ENCODE measurements at regions not wholly inside any gene's neighbourhood (a gene's known extent, or its start where the extent isn't known, plus 50 kb on each side); places are given as distances from the start of the nearest gene placed in this dataset.

DNA sequence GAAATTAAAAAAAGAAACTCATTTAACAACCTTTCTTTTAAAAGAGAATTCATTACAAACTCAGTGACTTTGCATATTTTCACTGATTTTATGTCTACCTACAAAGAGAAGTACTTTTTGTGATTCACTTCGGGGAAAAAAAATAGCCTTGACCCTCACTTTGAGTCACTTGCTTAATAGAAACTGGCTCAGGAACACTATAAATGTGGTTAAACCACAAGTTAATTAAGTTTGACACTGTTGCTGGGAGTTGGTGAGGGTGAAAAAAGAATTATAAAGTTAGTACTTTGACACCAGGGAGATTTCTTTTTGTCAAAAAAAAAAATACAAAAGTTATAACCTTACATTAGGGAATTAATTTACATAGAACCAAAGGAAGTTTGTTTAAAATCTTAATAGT lies 810.9 kb downstream of the NR2F2 start:
- Histone ChIP-seq H3K4me1 (ENCODE audit: insufficient read depth) (no peaks in the 10 kb centered on the region), H3K9ac (no peak overlapping the region), H3K4me2 (ENCODE audit: unreplicated experiment) (no peak overlapping the region), H3K27ac (no peak overlapping the region), H3K36me3 (ENCODE audit: low read depth) (no peaks in the 10 kb centered on the region), H3K9me2 (ENCODE audit: insufficient read depth) (no peaks in the 10 kb centered on the region), H4K20me1 (ENCODE audit: insufficient read depth) (no peaks in the 10 kb centered on the region), H3F3A (ENCODE audit: insufficient read depth) (no peaks in the 10 kb centered on the region), H3K9me3 (ENCODE audit: low read depth) (no peaks in the 10 kb centered on the region), H3K4me3 (no peak overlapping the region), H2AFZ (no peak overlapping the region), H3K79me2 (ENCODE audit: insufficient read depth) (no peaks in the 10 kb centered on the region), H3K27me3 (replicated peaks; ENCODE audit: insufficient read depth) (no peaks in the 10 kb centered on the region)
- in situ Hi-C loops (cut with MboI): no loop called here
- no peak for DNase-seq
- TF ChIP-seq EZH2 (IDR thresholded peaks at IDR 0.05; ENCODE audit: insufficient read depth, poor library complexity, severe bottlenecking) (no peak), EZH2phosphoT487 (IDR thresholded peaks at IDR 0.05; ENCODE audit: insufficient read depth, low read depth) (no peak)
- WGBS, 2 experiments (ENCODE audit: low coverage in 1 of 2, low lambda C conversion rate in 2 of 2, missing lambda C conversion rate in 2 of 2): 13 to 22% methylated on average over 1 of the region's 1 CpG

DNA sequence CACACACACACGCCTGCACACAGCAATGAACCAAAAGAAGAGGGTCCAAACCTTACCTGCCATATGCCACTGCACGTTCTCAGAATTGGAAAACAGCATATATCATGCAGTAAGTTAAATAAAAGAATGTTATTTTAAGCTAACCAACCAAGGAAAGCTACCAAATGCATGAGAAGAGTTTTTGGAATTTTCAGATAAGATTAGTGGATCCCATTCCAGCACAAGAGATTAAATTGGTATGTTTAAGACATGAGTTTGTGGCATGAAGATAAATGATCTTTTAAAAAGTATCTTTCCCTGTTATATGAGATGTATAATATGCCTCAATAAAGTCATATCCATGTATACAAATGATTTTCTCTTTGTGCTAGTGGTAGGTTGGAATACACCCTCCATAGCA lies 811.4 kb downstream of the NR2F2 start:
- no peak for TF ChIP-seq EZH2 (IDR thresholded peaks at IDR 0.05; ENCODE audit: insufficient read depth, poor library complexity, severe bottlenecking)
- no peak for TF ChIP-seq EZH2phosphoT487 (IDR thresholded peaks at IDR 0.05; ENCODE audit: insufficient read depth, low read depth)
- Histone ChIP-seq H2AFZ (no peak overlapping the region), H3K27me3 (replicated peaks; ENCODE audit: insufficient read depth) (no peaks in the 10 kb centered on the region), H3K27ac (no peak overlapping the region), H3K4me3 (no peak overlapping the region), H3K36me3 (ENCODE audit: low read depth) (no peaks in the 10 kb centered on the region), H3K79me2 (ENCODE audit: insufficient read depth) (no peaks in the 10 kb centered on the region), H3K4me2 (ENCODE audit: unreplicated experiment) (no peak overlapping the region), H3K9me3 (ENCODE audit: low read depth) (no peaks in the 10 kb centered on the region), H3K9me2 (ENCODE audit: insufficient read depth) (no peaks in the 10 kb centered on the region), H3F3A (ENCODE audit: insufficient read depth) (no peaks in the 10 kb centered on the region), H3K9ac (no peak overlapping the region), H3K4me1 (ENCODE audit: insufficient read depth) (no peaks in the 10 kb centered on the region), H4K20me1 (ENCODE audit: insufficient read depth) (no peaks in the 10 kb centered on the region)
- no peak for DNase-seq
- WGBS, 2 experiments (ENCODE audit: low coverage in 1 of 2, low lambda C conversion rate in 2 of 2, missing lambda C conversion rate in 2 of 2): 3 to 17% methylated on average over 2 of the region's 2 CpGs
- in situ Hi-C loops (cut with MboI): no loop called here

DNA sequence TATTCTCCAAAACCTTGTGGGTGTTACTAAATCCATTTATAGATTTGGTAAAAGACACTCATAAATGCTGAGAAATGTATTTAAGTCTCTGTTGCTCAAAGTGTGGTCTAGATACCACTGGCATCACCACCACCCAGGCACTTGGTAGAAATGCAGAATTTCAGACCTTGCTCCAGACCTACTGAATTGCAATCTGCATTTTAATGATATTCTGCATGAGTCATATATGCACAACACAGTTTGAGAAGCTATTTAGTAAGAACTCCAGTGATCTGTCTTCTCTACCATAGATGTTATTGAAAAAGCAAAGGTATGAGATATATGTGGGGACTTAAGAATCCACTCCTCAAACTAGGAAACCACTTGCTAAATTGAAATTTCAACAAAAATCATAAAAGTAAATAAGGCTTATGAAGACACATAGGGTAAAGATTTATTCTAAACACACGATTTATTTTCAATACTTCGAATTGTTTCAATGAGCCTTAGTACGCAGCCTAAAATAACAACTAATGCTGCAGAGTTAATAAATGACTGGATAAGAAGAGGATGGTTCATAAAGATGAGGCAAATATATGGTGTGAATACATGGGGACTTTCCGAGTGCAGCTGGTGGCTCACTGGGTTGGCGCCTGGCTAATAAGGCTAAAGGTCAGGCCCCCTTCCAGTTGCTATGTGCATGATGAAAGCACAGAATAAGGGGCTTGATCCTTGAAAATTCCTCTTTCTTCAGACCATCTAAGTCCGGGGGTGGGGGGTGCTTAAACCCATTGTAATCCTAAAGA lies 813.3 kb downstream of the NR2F2 start:
- Histone ChIP-seq H3K4me1 (ENCODE audit: insufficient read depth) (no peaks in the 10 kb centered on the region), H3K27me3 (replicated peaks; ENCODE audit: insufficient read depth) (no peaks in the 10 kb centered on the region), H2AFZ (no peak overlapping the region), H3K4me3 (no peak overlapping the region), H3K4me2 (ENCODE audit: unreplicated experiment) (no peak overlapping the region), H3K9me3 (ENCODE audit: low read depth) (no peaks in the 10 kb centered on the region), H3K9ac (no peak overlapping the region), H4K20me1 (ENCODE audit: insufficient read depth) (no peaks in the 10 kb centered on the region), H3F3A (ENCODE audit: insufficient read depth) (no peaks in the 10 kb centered on the region), H3K9me2 (ENCODE audit: insufficient read depth) (no peaks in the 10 kb centered on the region), H3K79me2 (ENCODE audit: insufficient read depth) (no peaks in the 10 kb centered on the region), H3K27ac (no peak overlapping the region), H3K36me3 (ENCODE audit: low read depth) (no peaks in the 10 kb centered on the region)
- TF ChIP-seq EZH2phosphoT487 (IDR thresholded peaks at IDR 0.05; ENCODE audit: insufficient read depth, low read depth): no peak
- no peak for TF ChIP-seq EZH2 (IDR thresholded peaks at IDR 0.05; ENCODE audit: insufficient read depth, poor library complexity, severe bottlenecking)
- in situ Hi-C loops (cut with MboI): no loop called here
- no peak for DNase-seq
- WGBS, 2 experiments (ENCODE audit: low coverage in 1 of 2, low lambda C conversion rate in 2 of 2, missing lambda C conversion rate in 2 of 2): 40 to 43% methylated on average over 6 of the region's 6 CpGs

DNA sequence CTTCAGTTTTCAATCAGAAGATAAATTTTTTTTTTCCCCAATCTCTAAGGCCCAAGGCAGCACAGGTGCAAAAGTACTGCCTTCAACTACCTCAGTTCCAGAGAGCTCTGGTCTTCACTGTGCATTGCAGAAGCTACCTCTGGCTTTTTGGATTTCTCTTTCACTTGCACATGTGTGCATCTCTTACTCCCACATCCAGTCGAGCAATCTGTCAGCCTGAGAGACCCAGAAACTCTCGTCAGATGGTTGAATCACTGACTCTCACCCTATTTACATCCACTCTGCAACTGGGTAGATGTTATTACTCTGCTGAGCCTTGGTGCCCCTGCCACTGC lies 813.8 kb downstream of the NR2F2 start:
- H3K27me3 ChIP-seq (replicated peaks; ENCODE audit: insufficient read depth): no peaks in the 10 kb centered on the region
- 12 to 15% methylated on average over 2 of the region's 2 CpGs for WGBS, 2 experiments (ENCODE audit: low coverage in 1 of 2, low lambda C conversion rate in 2 of 2, missing lambda C conversion rate in 2 of 2)

More for the DNA sequence above, 813.8 kb downstream of the NR2F2 start:
- no peaks in the 10 kb centered on the region for H3K4me1 ChIP-seq (ENCODE audit: insufficient read depth)
- H3K9me3 ChIP-seq (ENCODE audit: low read depth): no peaks in the 10 kb centered on the region
- no peaks in the 10 kb centered on the region for H3K36me3 ChIP-seq (ENCODE audit: low read depth)
- TF ChIP-seq EZH2 (IDR thresholded peaks at IDR 0.05; ENCODE audit: insufficient read depth, poor library complexity, severe bottlenecking) (no peak), EZH2phosphoT487 (IDR thresholded peaks at IDR 0.05; ENCODE audit: insufficient read depth, low read depth) (no peak)
- no peak overlapping the region for H3K4me3 ChIP-seq
- no peak overlapping the region for H3K27ac ChIP-seq
- no peaks in the 10 kb centered on the region for H3K9me2 ChIP-seq (ENCODE audit: insufficient read depth)
- H3K9ac ChIP-seq: no peak overlapping the region
- no peaks in the 10 kb centered on the region for H3F3A ChIP-seq (ENCODE audit: insufficient read depth)
- no peak overlapping the region for H2AFZ ChIP-seq
- in situ Hi-C loops (cut with MboI): no loop called here
- no peak for DNase-seq
- H4K20me1 ChIP-seq (ENCODE audit: insufficient read depth): no peaks in the 10 kb centered on the region
- H3K4me2 ChIP-seq (ENCODE audit: unreplicated experiment): no peak overlapping the region
- no peaks in the 10 kb centered on the region for H3K79me2 ChIP-seq (ENCODE audit: insufficient read depth)

Measured in GM23248 (cell line).